ENCODE measurements at regions not wholly inside any gene's neighbourhood (a gene's known extent, or its start where the extent isn't known, plus 50 kb on each side); places are given as distances from the start of the nearest gene placed in this dataset.
"Not testable (repeated sequence)": the region's sequence is repeated elsewhere in the genome, so short reads cannot be mapped to it uniquely, and the experiment has no call there.

DNA sequence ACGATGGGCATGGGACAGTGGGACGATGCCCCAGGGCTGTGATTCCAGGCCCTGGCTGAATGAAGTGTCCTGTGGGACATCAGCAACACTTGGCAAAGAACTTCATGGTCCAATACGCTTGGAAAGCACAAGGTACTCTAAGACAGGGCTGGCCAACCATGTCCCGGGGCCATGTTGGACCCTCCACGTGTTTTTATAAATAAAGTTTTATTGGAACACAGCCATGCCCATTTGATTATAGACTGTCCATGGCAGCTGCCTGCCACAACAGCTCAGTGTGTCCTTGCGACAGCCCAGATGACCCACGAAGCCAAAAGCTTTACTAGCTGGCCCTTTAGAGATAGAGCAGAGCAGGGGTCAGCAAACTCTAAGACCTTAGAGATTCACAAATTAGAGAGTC lies 282.1 kb downstream of the C16orf95 start:
- Mint-ChIP-seq H3K36me3 (ENCODE audit: low read depth, unreplicated experiment) (no peaks in the 10 kb centered on the region), H3K4me1 (ENCODE audit: unreplicated experiment) (no peaks in the 10 kb centered on the region), H3K4me3 (ENCODE audit: unreplicated experiment) (no peak overlapping the region), H3K27me3 (ENCODE audit: unreplicated experiment) (no peaks in the 10 kb centered on the region), H3K9me3 (ENCODE audit: unreplicated experiment) (no peaks in the 10 kb centered on the region), H3K27ac (ENCODE audit: unreplicated experiment) (no peak overlapping the region)
- no peak for DNase-seq (ENCODE audit: low spot score)
- TF ChIP-seq, protein P1, sequence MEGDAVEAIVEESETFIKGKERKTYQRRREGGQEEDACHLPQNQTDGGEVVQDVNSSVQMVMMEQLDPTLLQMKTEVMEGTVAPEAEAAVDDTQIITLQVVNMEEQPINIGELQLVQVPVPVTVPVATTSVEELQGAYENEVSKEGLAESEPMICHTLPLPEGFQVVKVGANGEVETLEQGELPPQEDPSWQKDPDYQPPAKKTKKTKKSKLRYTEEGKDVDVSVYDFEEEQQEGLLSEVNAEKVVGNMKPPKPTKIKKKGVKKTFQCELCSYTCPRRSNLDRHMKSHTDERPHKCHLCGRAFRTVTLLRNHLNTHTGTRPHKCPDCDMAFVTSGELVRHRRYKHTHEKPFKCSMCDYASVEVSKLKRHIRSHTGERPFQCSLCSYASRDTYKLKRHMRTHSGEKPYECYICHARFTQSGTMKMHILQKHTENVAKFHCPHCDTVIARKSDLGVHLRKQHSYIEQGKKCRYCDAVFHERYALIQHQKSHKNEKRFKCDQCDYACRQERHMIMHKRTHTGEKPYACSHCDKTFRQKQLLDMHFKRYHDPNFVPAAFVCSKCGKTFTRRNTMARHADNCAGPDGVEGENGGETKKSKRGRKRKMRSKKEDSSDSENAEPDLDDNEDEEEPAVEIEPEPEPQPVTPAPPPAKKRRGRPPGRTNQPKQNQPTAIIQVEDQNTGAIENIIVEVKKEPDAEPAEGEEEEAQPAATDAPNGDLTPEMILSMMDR (IDR thresholded peaks at IDR 0.05; ENCODE audit: unreplicated experiment): no peak

GRCh38 chr16:87037012-87037411 lies 280.2 kb downstream of the C16orf95 start:
- no peak overlapping the region for H3K4me3 Mint-ChIP-seq (ENCODE audit: unreplicated experiment)
- no peak overlapping the region for H3K27ac Mint-ChIP-seq (ENCODE audit: unreplicated experiment)
- DNase-seq (ENCODE audit: low spot score): no peak
- H3K27me3 Mint-ChIP-seq (ENCODE audit: unreplicated experiment): no peaks in the 10 kb centered on the region
- H3K36me3 Mint-ChIP-seq (ENCODE audit: low read depth, unreplicated experiment): no peaks in the 10 kb centered on the region
- no peaks in the 10 kb centered on the region for H3K9me3 Mint-ChIP-seq (ENCODE audit: unreplicated experiment)
- TF ChIP-seq, protein P1 (IDR thresholded peaks at IDR 0.05; ENCODE audit: unreplicated experiment): no peak
- H3K4me1 Mint-ChIP-seq (ENCODE audit: unreplicated experiment): no peaks in the 10 kb centered on the region

GRCh38 chr16:87038528-87038927 lies 278.7 kb downstream of the C16orf95 start:
- not testable (repeated sequence) for DNase-seq (ENCODE audit: low spot score); H3K4me3 Mint-ChIP-seq (ENCODE audit: unreplicated experiment); H3K27me3 Mint-ChIP-seq (ENCODE audit: unreplicated experiment); H3K36me3 Mint-ChIP-seq (ENCODE audit: low read depth, unreplicated experiment); H3K27ac Mint-ChIP-seq (ENCODE audit: unreplicated experiment); H3K4me1 Mint-ChIP-seq (ENCODE audit: unreplicated experiment); H3K9me3 Mint-ChIP-seq (ENCODE audit: unreplicated experiment)

DNA sequence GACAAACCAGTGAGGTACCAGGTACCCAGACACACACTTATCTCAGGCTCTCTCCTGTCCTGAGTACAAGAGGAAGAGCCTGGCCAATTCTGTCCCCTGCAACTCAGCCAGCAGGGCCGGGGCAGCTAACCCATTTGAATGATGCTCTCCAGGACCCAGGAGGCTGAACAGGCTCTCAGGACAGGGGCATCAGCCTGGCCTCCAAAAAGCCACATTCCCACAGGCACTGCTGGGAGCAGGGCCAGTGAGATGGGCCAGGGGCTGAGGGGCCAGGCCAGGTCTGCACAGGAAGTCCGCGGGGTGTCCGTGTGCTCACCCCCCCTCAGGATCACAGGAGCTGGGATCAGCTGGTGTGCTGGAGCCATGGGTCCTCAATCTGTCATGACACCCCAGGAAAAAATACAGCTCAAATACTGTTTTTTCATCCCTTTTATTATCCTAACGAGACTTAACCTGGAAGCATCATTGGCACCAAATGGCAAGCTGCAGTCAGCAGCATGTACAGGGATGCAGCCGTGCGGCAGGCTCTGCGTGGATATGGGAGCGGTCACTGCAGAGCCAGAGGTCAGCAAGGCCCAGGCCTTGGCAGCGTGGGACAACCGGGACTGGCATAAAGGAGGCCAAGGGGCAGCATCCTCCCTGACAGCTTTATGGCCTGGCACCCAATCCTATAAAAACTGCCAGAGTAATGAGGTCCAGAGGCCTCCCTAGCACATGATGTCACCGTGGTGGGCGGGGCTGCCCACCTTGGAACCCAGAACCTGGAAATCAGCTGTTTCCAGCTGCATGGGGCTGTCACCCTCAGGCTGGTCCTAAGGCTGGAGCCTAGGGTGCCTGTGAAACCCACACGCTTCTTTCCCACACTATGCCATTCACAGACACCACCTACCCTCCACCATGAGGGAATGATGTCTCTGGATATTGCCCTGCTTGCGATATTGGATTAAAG lies 276.7 kb downstream of the C16orf95 start:
- no peaks in the 10 kb centered on the region for H3K9me3 Mint-ChIP-seq (ENCODE audit: unreplicated experiment)
- H3K36me3 Mint-ChIP-seq (ENCODE audit: low read depth, unreplicated experiment): no peaks in the 10 kb centered on the region
- peaks cover 24% of the 10 kb centered on the region for H3K4me1 Mint-ChIP-seq (ENCODE audit: unreplicated experiment)
- H3K27me3 Mint-ChIP-seq (ENCODE audit: unreplicated experiment): peaks cover 5% of the 10 kb centered on the region
- no peak overlapping the region for H3K4me3 Mint-ChIP-seq (ENCODE audit: unreplicated experiment)
- no peak for DNase-seq (ENCODE audit: low spot score)
- no peak overlapping the region for H3K27ac Mint-ChIP-seq (ENCODE audit: unreplicated experiment)
- TF ChIP-seq, protein P1 (IDR thresholded peaks at IDR 0.05; ENCODE audit: unreplicated experiment): no peak

- Mint-ChIP-seq H3K27ac (ENCODE audit: unreplicated experiment) (no peak overlapping the region), H3K4me3 (ENCODE audit: unreplicated experiment) (no peak overlapping the region), H3K36me3 (ENCODE audit: low read depth, unreplicated experiment) (no peaks in the 10 kb centered on the region), H3K4me1 (ENCODE audit: unreplicated experiment) (peaks cover 29% of the 10 kb centered on the region), H3K27me3 (ENCODE audit: unreplicated experiment) (peaks cover 5% of the 10 kb centered on the region), H3K9me3 (ENCODE audit: unreplicated experiment) (no peaks in the 10 kb centered on the region)
- no peak for DNase-seq (ENCODE audit: low spot score)
- TF ChIP-seq, protein P1 (IDR thresholded peaks at IDR 0.05; ENCODE audit: unreplicated experiment): no peak
Observed at GRCh38 chr16:87041286-87041685, 275.9 kb downstream of the C16orf95 start.

Measured in endothelial cell (in vitro differentiated cells).